Skeletal muscle satellite cell (primary cell): ENCODE measurements at regions not wholly inside any gene's neighbourhood (a gene's known extent, or its start where the extent isn't known, plus 50 kb on each side); places are given as distances from the start of the nearest gene placed in this dataset. TPM values are rescaled to one million over a fixed set of nuclear protein-coding genes. Genes with fewer than 3 reads are reported as not detected.

Experiments used
- small RNA-seq: library from RNA; depleted of rRNA; stranded (forward); fragments of <200 nt; gene quantifications from one replicate; pipeline ENCODE3, GENCODE V24; 2012

Small RNAs in the stretch of these regions (small RNA-seq; reads per million reads assigned to genes)
- gene AL590032.1 (not detected), gene MIR4675 (not detected)
